ENCODE measurements at regions not wholly inside any gene's neighbourhood (a gene's known extent, or its start where the extent isn't known, plus 50 kb on each side); places are given as distances from the start of the nearest gene placed in this dataset.

GRCh38 chr11:28822576-28822975 is 714.4 kb downstream of the METTL15 start:
- no peak for TF ChIP-seq CTCF (IDR thresholded peaks at IDR 0.05; ENCODE audit: borderline replicate concordance, extremely low read depth, low read length, poor library complexity, severe bottlenecking)
- no peak for TF ChIP-seq EZH2 (IDR thresholded peaks at IDR 0.05; ENCODE audit: borderline replicate concordance, low read depth, low read length, severe bottlenecking)

Data from DND-41 (cell line).